Dedifferentiated amniotic fluid mesenchymal stem cell (primary cell): ENCODE measurements at regions not wholly inside any gene's neighbourhood (a gene's known extent, or its start where the extent isn't known, plus 50 kb on each side); places are given as distances from the start of the nearest gene placed in this dataset.
"Not testable (repeated sequence)": the region's sequence is repeated elsewhere in the genome, so short reads cannot be mapped to it uniquely, and the experiment has no call there.

Experiments
- DNase-seq: peaks from one replicate; pipeline ENCODE4 v3.0.0-alpha.2; 2016; ENCODE audit errors: extremely low spot score

DNA sequence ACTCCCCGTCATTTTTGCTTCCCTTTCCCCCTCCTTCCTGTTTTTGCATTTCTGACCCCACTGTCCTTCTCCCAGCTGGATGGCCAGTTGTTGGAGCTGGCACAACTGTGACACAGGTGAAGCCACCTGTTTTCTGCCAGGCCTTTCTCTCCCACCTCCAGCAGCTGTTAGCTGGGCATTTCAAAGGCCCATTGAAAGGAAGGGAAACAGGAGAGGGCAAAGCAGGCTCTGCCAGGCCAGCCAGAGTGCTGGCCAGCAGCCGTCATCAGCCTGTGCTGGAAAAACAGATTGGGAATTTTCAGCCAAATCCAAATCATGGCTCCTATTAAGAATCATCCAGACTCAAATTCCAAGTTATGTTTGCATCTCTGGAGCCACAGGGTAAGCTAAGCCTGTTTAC, 155.2 kb upstream of the C2CD4B start:
- no peak for DNase-seq

DNA sequence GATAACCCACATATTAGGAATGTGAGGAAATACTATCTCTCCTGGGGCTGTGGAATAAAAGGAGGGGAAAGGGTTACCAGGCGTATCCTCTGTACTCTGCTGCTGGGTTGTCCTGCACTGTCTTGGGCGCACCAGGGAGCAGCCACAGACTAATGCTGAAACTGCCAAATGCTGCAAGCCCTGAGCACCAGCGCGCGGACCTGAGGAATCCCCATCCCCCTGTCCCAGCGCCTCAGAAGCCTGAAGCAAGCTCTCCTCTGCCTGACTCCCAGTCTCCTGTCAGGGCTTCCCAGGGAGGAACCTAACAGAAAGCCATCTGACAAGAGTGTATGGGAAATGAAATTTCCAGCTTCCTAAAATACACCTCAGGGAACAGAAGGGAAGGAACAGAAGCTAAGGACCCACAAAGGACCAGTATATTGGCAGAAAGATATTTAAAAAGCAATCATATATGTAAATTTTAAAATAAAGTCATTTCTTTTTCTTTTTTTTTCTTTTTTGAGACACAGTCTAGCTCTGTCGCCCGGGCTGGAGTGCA, 158.3 kb upstream of the C2CD4B start:
- DNase-seq: no peak

DNA sequence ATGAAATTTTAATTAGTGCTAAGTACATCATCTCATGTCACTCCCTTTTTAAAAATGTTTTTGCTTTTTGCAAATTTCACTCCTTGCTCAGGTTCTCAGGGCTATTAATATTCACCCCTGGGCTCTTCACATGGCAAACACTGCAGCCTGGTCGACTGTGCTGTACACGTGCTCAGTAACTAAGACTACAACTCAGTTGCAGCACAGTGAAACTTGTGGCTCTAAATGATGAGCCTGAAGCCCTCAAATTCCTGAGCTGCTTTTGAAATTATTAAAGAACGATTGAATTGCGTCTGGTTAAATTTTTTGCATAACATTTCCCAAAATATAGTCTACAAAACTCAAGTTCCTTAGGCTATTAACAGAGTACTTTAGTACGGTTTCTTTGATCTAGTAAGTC, 159.3 kb upstream of the C2CD4B start:
- no peak for DNase-seq

DNA sequence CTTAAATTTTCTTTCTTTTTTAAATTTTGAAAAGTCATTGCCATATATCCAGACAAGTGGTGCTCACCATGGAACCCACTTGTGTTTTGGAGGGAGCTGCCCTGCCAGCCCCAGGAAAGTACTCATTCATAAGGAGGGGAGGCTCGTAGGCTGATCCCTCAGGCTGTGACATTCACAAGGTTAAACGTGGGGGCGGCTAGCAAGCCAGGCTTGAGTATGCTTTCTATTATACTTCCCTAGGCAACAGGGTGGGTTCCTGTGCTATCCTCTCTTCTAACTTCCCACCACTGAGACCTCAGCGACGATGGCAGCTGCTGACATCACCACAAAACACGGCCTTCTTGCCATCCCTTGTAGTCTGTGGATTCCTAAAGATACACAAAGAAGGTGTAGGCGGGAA, 160.5 kb upstream of the C2CD4B start:
- DNase-seq: no peak

DNA sequence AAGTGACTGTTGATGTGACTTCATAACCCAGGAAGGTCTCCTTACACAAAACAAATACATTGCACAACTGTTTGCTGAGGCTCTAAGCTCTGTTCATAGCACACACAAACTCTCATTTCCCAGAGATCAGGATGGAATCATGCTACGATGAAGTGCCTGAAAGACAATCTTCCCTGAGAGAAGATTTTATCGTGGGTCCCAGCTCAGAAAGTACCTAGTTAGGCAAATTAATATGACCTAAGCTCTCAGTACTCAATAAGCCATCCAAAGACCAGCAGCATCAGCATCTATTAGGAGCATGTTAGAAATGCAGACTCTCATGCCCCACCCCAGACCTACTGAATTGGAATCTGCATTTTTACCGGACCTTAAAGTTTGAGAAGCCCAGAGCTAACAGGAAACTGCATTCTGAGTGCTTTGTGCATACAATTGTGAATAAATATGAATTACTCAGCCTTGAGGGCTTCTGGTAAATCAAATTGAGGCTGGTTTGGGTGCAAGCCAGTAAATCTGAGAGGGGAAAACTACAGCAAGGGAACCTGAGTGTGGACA, 161.5 kb upstream of the C2CD4B start:
- no peak for DNase-seq

- no peak for DNase-seq
Observed at GRCh38 chr15:62327406-62327805, 162.3 kb upstream of the C2CD4B start.

DNA sequence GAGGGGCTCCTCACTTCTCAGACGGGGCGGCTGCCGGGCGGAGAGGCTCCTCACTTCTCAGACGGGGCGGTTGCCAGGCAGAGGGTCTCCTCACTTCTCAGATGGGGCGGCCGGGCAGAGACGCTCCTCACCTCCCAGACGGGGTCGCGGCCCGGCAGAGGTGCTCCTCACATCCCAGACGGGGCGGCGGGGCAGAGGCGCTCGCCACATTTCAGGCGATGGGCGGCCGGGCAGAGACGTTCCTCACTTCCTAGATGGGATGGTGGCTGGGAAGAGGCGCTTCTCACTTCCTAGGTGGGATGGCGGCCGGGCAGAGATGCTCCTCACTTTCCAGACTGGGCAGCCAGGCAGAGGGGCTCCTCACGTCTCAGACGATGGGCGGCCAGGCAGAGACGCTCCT, 167.4 kb upstream of the C2CD4B start:
- not testable (repeated sequence) for DNase-seq

- no peak for DNase-seq
Observed at GRCh38 chr15:62334536-62334935, 169.5 kb upstream of the C2CD4B start.

- DNase-seq: no peak
Observed at GRCh38 chr15:62337934-62338333, 172.8 kb upstream of the C2CD4B start.

- DNase-seq: no peak
Observed at GRCh38 chr15:62338497-62338896, 173.4 kb upstream of the C2CD4B start.

DNA sequence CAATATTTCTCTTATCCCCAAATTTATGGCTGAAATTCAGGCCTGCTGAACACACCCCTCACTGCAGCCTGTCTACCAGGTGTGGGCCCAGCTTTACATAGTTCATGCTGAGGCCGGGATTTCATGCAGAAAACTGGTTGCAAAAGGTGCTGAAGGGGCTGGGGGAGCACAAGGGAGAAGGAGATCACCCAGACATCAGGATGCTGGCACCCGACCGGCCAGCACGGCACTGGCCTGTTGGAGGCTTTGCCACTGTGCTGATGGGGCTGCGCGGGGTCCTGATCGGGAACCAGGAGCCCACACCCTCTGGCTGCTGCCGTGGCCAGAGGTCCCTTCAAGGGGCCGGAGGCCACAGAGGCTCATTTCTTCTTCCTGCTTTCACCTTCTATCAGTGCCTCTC, 177.9 kb upstream of the C2CD4B start:
- DNase-seq: no peak

DNA sequence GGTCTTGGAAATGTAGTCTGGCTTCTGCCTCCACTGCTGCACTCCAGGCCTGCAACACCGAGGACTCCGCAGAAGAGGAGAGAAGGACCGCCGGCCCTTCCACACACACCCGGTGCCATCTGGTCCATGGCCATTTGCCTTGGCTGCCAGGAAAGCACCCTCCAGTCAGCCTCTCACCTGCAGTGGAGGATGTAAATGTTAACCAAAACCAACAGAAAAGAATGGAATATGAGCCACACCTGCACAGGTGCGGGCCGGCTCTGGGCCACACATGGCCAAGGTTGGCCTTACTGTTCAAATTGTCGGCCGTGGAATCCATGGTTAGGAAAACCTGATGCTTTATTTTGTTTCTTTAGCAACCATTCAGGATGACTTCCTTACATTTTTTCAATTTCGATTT, 178.3 kb upstream of the C2CD4B start:
- DNase-seq: no peak

DNA sequence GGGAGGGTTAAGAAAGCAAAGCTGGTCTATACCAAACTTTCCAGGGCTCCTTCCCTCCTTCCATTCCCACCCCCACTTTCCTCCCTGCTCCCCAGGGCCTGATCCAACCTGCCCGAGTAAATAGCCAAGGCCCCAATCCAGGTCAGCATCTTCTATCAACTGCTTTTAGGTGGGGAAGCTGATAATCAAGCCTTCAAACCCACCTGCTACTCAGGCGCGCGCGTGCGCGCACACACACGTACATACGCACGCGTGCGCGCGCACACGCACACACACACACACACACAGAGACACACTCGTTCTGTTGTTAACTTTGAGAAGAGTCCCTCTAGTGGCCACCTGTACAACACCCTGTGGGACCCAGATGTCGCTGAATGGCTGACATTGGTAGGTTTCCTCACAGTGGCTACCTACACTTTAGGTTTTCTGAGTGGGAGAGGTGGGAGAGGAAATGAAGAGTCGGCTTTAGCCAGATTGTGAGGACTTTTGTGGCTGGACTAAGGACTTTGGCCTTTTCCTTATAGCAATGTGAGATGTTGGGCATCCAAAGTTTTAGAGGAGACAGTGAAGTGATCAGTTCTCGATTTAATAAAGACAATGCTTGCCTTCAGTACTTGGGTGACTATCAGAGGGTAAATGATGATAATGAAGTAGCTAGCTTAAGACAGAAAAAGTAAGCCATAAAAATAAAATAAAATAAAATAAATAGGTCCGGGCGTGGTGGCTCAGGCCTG, 179.9 kb upstream of the C2CD4B start:
- no peak for DNase-seq

GRCh38 chr15:62346168-62346567, 181.1 kb upstream of the C2CD4B start:
- DNase-seq: no peak

DNA sequence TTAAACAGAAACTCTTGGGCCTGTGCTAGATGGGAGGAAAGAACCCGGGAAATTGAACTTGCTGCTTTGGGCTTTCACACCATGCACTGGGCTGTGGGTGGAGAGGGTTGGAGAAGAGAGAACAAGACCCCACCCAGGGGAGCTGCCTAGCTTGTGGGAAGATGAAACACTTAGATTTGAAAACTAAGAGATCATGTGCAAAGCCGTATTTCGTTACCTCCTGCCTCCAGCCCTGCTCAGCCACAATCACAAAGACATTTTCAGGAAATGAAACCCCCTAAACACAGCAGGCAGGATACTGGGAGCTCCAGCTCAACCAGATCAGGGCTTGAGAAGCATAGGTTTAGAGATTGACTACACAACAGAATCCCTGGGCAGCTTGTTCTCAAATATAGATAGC, 183.0 kb upstream of the C2CD4B start:
- no peak for DNase-seq

DNA sequence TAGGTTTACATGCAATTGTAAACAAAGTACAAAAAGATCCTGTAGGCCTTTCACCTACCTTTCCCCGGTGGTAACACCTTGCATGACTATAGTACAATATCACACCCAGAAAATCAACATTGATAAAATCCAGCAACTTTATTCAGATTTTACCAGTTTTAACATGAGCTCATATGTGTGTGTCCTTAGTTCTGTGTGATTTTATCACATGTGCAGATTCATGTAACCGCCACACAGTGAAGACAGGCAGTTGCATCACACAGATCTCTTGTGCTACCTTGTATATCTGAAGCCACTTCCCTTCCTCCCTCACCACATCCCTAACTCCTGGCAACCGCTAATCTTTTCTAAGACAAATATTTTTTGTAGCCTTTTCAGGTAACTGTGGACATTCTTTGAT, 183.5 kb upstream of the C2CD4B start:
- DNase-seq: no peak

DNA sequence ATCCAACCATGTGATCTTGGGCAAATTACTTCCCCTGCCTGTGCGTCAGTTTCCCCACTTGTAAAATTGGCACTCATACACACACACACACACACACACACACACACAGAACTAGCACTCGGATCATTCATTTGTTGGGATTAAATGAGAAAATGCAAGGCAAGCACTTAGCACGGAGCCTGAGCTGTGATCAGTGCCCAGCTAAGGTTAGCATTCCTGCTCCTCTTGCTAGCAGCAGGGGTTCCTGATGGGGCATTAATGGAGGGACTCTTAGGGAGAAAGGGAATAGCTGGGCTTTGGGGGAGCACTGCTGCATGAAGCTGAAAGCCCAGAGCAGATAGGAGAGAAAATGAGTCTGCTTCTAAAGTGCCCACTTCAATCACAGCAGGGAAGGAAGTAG, 187.7 kb upstream of the C2CD4B start:
- no peak for DNase-seq

DNA sequence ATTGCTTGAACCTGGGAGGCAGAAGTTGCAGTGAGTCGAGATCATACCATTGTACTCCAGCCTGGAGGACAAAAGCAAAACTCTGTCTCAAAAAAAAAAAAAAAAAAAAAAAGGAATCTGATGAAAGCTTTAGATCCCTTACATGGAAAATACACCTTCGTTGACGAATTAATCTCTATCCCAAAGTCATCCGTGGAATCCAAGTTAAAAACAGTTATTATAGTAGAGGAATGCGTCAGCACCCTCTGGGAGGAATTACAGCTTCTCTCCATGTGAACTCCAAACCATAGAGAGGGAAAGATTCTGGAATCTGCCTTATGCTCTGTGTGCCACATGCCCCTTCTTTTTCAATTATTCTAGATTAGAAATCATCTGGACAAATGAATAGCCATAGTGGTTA, 192.3 kb upstream of the C2CD4B start:
- no peak for DNase-seq

GRCh38 chr15:62359416-62359815, 194.3 kb upstream of the C2CD4B start:
- DNase-seq: no peak

GRCh38 chr15:62360332-62361097, 195.4 kb upstream of the C2CD4B start:
- no peak for DNase-seq

- DNase-seq: no peak
Observed at GRCh38 chr15:62362144-62362543, 197.1 kb upstream of the C2CD4B start.

GRCh38 chr15:62362608-62363007, 197.5 kb upstream of the C2CD4B start:
- DNase-seq: peak; percentile 30

- DNase-seq: no peak
Observed at GRCh38 chr15:62363913-62364312, 198.8 kb upstream of the C2CD4B start.
